ENCODE measurements at regions not wholly inside any gene's neighbourhood (a gene's known extent, or its start where the extent isn't known, plus 50 kb on each side); places are given as distances from the start of the nearest gene placed in this dataset.

DNA sequence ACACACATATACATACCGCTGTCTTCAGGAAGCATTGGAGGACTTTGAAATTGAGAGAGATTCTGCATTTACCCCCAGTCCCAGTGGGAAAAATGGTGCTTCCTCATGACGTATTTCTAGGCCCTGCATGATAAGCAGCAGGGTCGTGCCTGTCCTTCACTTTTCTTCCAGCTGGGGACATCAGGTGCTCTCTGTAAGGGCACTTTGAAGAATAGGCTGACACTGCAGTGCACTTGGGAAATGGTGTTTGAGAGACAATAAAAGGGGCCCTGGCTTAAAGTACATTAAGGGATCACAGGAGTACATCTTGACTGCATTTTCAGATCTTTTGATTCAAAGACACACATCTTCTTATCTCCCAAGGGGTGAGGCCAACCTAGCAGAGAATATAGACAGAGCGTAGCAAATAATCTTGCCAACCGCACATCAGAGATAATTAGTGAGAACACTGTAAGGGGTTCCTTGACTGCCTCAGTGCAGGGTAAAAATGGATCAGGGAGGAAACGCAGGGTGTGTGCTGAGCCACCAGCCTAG, 437.9 kb downstream of the CSNK1G3 start:
- H3K27ac ChIP-seq: no peak overlapping the region
- H3K27me3 ChIP-seq (ENCODE audit: insufficient read depth, low read depth): no peaks in the 10 kb centered on the region
- TF ChIP-seq, protein P1, sequence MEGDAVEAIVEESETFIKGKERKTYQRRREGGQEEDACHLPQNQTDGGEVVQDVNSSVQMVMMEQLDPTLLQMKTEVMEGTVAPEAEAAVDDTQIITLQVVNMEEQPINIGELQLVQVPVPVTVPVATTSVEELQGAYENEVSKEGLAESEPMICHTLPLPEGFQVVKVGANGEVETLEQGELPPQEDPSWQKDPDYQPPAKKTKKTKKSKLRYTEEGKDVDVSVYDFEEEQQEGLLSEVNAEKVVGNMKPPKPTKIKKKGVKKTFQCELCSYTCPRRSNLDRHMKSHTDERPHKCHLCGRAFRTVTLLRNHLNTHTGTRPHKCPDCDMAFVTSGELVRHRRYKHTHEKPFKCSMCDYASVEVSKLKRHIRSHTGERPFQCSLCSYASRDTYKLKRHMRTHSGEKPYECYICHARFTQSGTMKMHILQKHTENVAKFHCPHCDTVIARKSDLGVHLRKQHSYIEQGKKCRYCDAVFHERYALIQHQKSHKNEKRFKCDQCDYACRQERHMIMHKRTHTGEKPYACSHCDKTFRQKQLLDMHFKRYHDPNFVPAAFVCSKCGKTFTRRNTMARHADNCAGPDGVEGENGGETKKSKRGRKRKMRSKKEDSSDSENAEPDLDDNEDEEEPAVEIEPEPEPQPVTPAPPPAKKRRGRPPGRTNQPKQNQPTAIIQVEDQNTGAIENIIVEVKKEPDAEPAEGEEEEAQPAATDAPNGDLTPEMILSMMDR (conservative IDR thresholded peaks at IDR 0.05; ENCODE audit: low read depth, low read length): no peak
- H3K4me3 ChIP-seq (IDR thresholded peaks at IDR 0.05; ENCODE audit: insufficient read depth, low read depth, low read length): no peak overlapping the region
- H3K4me2 ChIP-seq: no peak overlapping the region
- no peaks in the 10 kb centered on the region for H3K36me3 ChIP-seq (ENCODE audit: insufficient read depth)
- H2AFZ ChIP-seq (ENCODE audit: low read depth): no peak overlapping the region
- no peaks in the 10 kb centered on the region for H4K20me1 ChIP-seq (ENCODE audit: insufficient read depth)
- no peaks in the 10 kb centered on the region for H3K79me2 ChIP-seq (ENCODE audit: insufficient read depth, low read depth)
- no peaks in the 10 kb centered on the region for H3K4me1 ChIP-seq (ENCODE audit: low read depth, poor library complexity, severe bottlenecking)
- H3K9ac ChIP-seq: no peak overlapping the region

DNA sequence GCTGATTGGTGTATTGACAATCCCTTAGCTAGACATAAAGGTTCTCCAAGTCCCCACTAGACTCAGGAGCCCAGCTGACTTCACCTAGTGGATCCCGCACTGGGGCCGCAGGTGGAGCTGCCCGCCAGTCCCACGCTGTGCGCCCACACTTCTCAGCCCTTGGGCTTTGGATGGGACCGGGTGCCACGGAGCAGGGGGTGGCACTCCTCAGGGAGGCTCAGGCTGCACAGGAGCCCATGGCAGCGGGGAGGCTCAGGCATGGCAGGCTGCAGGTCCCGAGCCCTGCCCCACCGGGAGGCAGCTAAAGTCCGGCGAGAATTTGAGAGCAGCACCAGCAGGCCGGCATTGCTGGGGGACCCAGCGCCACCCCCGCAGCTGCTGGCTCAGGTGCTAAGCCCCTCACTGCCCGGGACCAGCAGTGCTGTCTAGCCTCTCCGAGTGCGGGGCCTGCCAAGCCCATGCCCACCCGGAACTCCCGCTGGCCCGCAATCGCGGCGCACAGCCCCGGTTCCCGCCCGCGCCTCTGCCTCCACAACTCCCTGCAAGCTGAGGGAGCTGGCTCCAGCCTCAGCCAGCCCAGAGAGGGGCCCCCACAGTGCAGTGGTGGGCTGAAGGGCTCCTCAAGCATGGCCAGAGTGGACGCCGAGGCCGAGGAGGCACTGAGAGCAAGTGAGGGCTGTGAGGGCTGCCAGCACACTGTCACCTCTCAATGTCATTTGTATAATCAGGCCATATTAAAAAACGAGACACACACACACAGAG, 437.2 kb downstream of the CSNK1G3 start:
- no peak overlapping the region for H3K4me3 ChIP-seq (IDR thresholded peaks at IDR 0.05; ENCODE audit: insufficient read depth, low read depth, low read length)
- TF ChIP-seq, protein P1 (conservative IDR thresholded peaks at IDR 0.05; ENCODE audit: low read depth, low read length): no peak

DNA sequence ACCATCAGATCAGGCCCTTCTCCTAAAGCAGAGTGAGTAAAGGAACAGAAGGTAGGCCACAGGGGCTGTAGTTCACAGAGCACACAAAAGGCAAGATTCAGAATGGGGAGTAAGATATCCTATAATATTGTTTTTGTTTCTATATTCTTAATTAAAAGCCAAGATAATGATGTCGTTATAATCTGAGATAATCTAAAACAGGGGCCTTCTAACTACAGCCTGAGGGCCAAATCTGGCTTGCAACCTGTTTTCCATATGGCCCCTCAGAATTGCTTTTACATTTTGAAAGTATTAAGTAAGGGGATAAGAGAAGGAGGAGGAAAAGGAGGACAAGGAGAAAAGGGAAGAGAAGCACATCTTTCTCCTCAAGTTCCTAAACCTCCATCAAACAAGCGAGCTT, 435.8 kb downstream of the CSNK1G3 start:
- no peak overlapping the region for H3K27ac ChIP-seq
- H3K4me1 ChIP-seq (ENCODE audit: low read depth, poor library complexity, severe bottlenecking): no peaks in the 10 kb centered on the region
- no peak overlapping the region for H2AFZ ChIP-seq (ENCODE audit: low read depth)
- TF ChIP-seq, protein P1 (conservative IDR thresholded peaks at IDR 0.05; ENCODE audit: low read depth, low read length): no peak
- no peaks in the 10 kb centered on the region for H3K79me2 ChIP-seq (ENCODE audit: insufficient read depth, low read depth)
- H3K4me2 ChIP-seq: no peak overlapping the region
- no peaks in the 10 kb centered on the region for H3K27me3 ChIP-seq (ENCODE audit: insufficient read depth, low read depth)
- H3K36me3 ChIP-seq (ENCODE audit: insufficient read depth): no peaks in the 10 kb centered on the region
- no peak overlapping the region for H3K9ac ChIP-seq
- no peak overlapping the region for H3K4me3 ChIP-seq (IDR thresholded peaks at IDR 0.05; ENCODE audit: insufficient read depth, low read depth, low read length)
- H4K20me1 ChIP-seq (ENCODE audit: insufficient read depth): no peaks in the 10 kb centered on the region

More for the DNA sequence above, 437.2 kb downstream of the CSNK1G3 start:
- Histone ChIP-seq H3K4me2 (no peak overlapping the region), H3K27ac (no peak overlapping the region), H3K4me1 (ENCODE audit: low read depth, poor library complexity, severe bottlenecking) (no peaks in the 10 kb centered on the region), H3K27me3 (ENCODE audit: insufficient read depth, low read depth) (no peaks in the 10 kb centered on the region), H2AFZ (ENCODE audit: low read depth) (no peak overlapping the region), H3K36me3 (ENCODE audit: insufficient read depth) (no peaks in the 10 kb centered on the region), H4K20me1 (ENCODE audit: insufficient read depth) (no peaks in the 10 kb centered on the region), H3K9ac (no peak overlapping the region), H3K79me2 (ENCODE audit: insufficient read depth, low read depth) (no peaks in the 10 kb centered on the region)

DNA sequence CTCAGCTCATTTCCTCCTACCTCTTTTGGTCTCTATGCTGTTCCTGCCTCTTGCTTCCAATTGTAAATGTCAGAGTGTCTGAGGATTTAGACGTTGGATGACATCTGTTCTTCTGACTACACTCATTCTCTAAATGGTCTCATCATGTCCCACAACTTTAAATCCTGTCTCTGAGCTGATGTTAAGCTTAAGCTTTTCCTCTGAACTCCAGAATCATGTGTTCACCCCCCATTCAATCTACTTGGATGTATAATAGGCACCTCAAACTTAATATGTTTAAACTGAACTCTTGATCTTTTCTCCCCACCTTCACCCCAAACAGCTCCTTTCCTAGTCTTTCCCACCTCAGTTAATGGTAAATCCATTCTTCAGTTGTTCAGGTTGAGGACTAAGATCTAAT, 433.6 kb downstream of the CSNK1G3 start:
- H3K4me3 ChIP-seq (IDR thresholded peaks at IDR 0.05; ENCODE audit: insufficient read depth, low read depth, low read length): no peak overlapping the region
- H3K4me2 ChIP-seq: no peak overlapping the region
- H3K79me2 ChIP-seq (ENCODE audit: insufficient read depth, low read depth): no peaks in the 10 kb centered on the region
- TF ChIP-seq, protein P1 (conservative IDR thresholded peaks at IDR 0.05; ENCODE audit: low read depth, low read length): no peak
- H4K20me1 ChIP-seq (ENCODE audit: insufficient read depth): no peaks in the 10 kb centered on the region
- H3K9ac ChIP-seq: no peak overlapping the region
- H3K4me1 ChIP-seq (ENCODE audit: low read depth, poor library complexity, severe bottlenecking): no peaks in the 10 kb centered on the region
- no peak overlapping the region for H3K27ac ChIP-seq
- no peaks in the 10 kb centered on the region for H3K27me3 ChIP-seq (ENCODE audit: insufficient read depth, low read depth)
- no peak overlapping the region for H2AFZ ChIP-seq (ENCODE audit: low read depth)
- H3K36me3 ChIP-seq (ENCODE audit: insufficient read depth): no peaks in the 10 kb centered on the region
